PFSK-1 (cell line): ENCODE measurements at regions not wholly inside any gene's neighbourhood (a gene's known extent, or its start where the extent isn't known, plus 50 kb on each side); places are given as distances from the start of the nearest gene placed in this dataset.

Source experiments
- REST ChIP-seq, 2 experiments: IDR thresholded peaks; 2 replicates each; pipeline versions ENCODE4 v1.6.1 to v1.8.0; 2011 to 2012; ENCODE audit warnings: low read depth in 2 of 2, low read length in 2 of 2, control low read depth in 1 of 2, inconsistent platforms in 1 of 2, mild to moderate bottlenecking in 1 of 2, moderate library complexity in 1 of 2; ENCODE audit not compliant: insufficient read depth in 1 of 2
- SIN3A ChIP-seq: IDR thresholded peaks from 2 replicates; pipeline ENCODE4 v1.6.1; 2012; ENCODE audit warnings: mild to moderate bottlenecking, low read length, moderate library complexity, borderline replicate concordance; ENCODE audit not compliant: insufficient read depth

GRCh38 chr5:39750661-39751060, 325.9 kb upstream of the DAB2 start:
- TF ChIP-seq REST (IDR thresholded peaks at IDR 0.05; ENCODE audit: insufficient read depth in 1 of 2, low read depth in 2 of 2, low read length in 2 of 2) = no peak
- TF ChIP-seq SIN3A = no peak
